Activated CD8-positive, alpha-beta memory T cell treated with anti-CD3 and anti-CD28 coated beads for 24 hours (primary cell): ENCODE measurements at regions not wholly inside any gene's neighbourhood (a gene's known extent, or its start where the extent isn't known, plus 50 kb on each side); places are given as distances from the start of the nearest gene placed in this dataset.
"Not testable (repeated sequence)": the region's sequence is repeated elsewhere in the genome, so short reads cannot be mapped to it uniquely, and the experiment has no call there.

Experiments used
- DNase-seq: peaks from one replicate; pipeline ENCODE4 v3.0.0-alpha.2; 2020

DNA sequence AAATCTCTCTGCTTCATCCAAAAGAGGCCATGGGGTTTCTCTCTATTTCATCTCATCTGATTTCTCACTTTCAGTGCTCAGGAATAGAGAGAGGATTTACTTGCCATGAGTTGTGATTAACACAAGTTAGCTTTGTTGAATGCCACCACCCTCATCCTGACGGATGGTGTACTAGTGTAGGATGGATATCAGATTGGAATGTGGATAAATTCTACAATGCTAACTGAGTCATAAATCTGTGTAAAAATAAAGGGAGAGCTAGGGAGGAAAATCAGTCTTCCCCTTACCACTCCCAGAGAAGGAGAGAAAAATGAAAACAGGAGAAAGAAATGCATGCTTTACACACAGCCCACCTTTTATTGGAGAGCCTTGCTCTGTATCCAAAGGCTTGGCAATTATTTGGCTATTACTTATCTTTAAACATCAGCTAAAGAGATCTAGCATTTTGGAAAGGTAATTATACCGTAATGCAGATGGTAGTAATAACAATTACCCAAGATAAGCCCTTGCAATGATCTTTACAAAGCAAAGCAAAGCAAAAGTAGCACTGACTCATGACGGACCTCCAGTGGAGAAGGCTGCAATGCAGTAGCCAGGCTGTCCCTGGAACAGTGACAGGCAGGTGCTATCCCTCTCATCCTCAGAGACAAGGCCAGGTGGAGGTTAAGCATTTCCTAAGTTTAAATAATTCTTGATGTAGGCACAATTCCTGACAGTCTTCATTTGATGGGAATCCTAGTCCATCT lies 306.3 kb upstream of the PPARGC1A start:
- no peak for DNase-seq

GRCh38 chr4:24192018-24192641 lies 302.3 kb upstream of the PPARGC1A start:
- no peak for DNase-seq

DNA sequence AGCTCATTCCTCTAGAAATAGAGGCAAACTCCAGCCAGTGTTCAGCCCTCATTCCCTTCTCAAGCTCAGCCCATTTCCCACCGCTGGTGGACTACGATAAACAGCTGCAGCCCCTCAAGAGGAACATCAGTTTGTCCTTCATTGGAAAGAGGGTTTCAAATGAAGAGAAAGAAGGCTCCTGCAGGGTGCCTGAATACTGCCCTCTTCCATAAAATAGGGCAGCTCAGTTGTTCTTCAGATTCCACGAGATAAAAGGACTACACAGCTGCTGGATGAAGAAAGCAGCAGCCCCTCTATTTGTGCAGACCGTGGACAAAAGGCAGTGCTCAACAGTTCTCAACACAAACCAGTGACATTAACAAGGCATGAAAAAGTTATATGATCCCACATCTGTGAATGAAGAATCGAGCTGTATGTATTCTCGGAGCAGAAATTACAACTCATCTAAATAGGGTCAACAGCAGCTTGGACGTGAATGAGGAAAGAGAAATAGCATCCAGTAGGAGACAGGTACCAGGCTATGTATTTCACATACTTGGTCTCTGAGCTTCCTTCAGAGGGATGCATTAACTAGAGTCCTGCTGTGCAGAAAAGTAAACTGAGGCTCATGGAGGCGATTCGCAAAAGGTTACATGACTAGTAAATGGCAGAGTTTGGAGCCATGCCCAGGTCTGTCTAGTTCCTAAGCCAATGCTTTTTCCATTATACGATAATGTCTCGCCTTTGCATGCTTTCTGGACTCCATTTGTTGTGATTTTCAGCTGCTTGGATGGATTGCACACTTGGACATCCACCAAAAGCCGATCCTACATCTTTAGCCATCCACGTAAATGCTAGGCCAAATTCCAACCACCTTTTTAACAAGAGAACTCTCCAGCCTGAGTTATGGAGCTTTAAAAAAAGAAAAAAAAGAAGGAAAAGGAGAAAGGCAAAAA lies 301.2 kb upstream of the PPARGC1A start:
- DNase-seq: no peak

GRCh38 chr4:24188459-24188858 lies 298.6 kb upstream of the PPARGC1A start:
- no peak for DNase-seq

- DNase-seq: no peak
Observed at GRCh38 chr4:24186466-24186865, 296.6 kb upstream of the PPARGC1A start.

DNA sequence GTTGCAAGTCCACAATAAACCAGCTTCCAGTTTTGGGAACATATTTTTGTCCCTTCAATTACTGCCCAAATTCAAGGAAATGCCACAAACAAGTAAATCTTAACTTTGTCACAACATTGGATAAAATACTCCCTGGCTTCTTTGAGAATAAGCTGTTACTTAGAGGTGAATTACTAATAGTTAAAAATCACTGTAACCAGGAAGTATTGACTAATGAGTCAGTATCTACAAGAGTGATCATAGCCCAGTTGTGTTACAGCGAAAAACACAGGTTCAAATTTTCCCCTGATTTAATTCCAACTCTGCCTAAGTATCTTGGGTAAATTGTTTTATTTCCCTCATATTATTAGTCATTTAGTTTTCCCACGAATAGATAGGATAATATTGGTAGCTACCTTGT lies 291.2 kb upstream of the PPARGC1A start:
- DNase-seq: no peak

GRCh38 chr4:24180586-24180985 lies 290.7 kb upstream of the PPARGC1A start:
- no peak for DNase-seq

GRCh38 chr4:24179201-24179840 lies 289.5 kb upstream of the PPARGC1A start:
- no peak for DNase-seq

DNA sequence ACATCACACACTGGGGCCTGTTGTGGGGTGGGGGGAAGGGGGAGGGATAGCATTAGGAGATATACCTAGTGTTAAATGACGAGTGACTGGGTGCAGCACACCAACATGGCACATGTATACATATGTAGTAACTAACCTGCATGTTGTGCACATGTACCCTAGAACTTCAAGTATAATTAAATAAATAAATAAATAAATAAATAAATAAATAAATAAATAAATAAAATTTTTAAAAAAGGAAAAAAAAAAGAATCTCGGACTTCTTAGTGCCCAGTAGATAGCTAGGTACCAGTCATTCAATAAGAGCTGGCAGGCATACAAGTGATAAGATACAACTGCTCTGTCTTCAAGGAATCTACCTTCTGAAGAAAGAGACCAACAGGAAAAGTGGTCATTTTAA lies 287.6 kb upstream of the PPARGC1A start:
- not testable (repeated sequence) for DNase-seq

DNA sequence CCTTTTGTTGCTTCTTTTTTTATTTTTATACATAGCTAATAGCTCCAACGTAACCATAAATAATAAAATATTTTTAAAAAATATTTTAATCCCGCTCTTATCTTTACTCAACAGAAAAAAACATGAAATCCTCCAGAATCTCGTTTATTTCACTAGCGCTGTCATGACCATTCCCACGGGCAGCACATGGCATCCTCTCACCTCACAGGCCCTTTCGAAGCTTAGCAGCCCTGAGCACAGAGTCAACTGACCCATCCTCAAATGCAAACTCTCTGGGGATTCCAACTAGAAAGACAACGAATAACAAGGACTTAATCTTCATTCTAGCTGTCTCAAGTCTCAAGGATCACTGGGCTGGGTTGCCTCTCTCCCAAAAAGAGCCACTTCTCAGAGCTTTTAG lies 285.9 kb upstream of the PPARGC1A start:
- DNase-seq: no peak

- no peak for DNase-seq
Observed at GRCh38 chr4:24174602-24175001, 284.8 kb upstream of the PPARGC1A start.

DNA sequence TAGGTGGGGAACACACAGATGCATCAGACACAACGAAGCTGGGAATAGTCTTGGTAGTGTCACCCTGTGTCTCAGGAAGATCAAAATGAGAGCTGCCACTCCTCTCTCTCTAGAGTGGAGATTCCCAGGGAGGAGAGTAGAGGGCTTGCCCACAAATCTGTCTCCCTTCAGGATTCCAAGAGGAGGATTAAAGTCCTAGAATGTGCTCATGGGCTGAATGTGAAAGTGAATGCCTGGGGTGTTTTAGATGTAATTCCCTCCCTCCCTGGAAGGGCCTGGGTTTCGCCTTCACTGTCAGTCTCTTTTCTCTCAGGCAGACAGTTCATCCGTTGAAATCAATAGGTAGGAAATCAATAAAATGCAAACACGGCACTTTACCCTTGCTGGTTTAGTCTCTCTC lies 282.6 kb upstream of the PPARGC1A start:
- DNase-seq: no peak

GRCh38 chr4:24169956-24170355 lies 280.1 kb upstream of the PPARGC1A start:
- no peak for DNase-seq

GRCh38 chr4:24168658-24169057 lies 278.8 kb upstream of the PPARGC1A start:
- DNase-seq: no peak

DNA sequence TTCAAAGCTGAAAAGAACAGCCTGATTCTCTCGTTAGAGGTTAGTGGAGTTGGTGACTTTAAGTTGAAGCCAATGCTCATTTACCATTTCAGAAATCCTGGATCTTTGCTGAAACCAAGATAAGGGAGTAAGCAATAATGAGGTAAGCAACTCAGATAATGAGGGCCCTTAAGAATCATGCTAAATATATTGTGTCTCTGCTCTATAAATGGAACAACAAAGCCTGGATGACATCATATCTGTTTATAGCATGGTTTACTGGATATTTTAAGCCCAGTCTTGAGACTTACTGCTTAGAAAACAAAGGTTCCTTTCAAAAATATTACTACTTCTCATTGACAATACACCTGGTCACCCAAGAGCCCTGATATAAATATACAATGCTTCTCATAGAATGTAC lies 276.7 kb upstream of the PPARGC1A start:
- no peak for DNase-seq

DNA sequence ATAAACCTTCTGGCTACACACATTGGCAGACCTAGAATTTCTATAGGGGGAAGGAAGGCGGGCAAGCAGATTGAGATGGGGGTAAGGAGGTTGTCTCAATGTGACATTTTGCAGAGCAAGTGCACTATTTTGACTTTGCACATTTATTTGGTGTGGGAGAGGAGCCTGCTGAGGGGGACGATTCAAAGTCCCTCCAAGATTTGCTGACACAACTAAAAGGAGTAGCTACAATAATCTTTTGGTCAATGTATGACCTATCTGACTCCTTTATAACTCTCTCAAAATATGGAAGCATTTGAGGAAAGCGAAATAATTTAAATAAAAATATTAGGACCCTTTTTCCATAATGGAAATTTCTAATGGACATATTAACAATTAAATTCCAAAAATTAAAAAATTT lies 274.9 kb upstream of the PPARGC1A start:
- no peak for DNase-seq

GRCh38 chr4:24164054-24164693 lies 274.3 kb upstream of the PPARGC1A start:
- DNase-seq: no peak

DNA sequence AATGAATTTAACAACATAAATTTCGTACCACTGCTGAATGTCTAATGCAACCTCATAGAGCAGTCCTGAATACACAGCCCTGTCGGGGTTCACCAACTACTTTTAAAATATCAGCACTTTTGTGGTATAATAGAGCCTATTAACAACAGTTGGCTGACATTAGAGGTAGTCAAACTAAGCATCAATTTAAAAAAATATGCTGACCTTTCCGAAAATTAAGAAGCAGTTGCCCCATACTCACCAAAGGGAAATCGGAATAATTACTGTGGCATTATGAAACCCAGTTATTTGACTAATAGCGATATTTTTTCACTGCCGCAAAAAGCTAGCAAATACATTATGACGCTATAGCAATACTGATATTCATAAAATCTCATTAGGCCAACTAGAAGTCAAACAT lies 273.5 kb upstream of the PPARGC1A start:
- no peak for DNase-seq

- DNase-seq: no peak
Observed at GRCh38 chr4:24160358-24160757, 270.5 kb upstream of the PPARGC1A start.

- no peak for DNase-seq
Observed at GRCh38 chr4:24158031-24158430, 268.2 kb upstream of the PPARGC1A start.

GRCh38 chr4:24150034-24150433 lies 260.2 kb upstream of the PPARGC1A start:
- DNase-seq: no peak

DNA sequence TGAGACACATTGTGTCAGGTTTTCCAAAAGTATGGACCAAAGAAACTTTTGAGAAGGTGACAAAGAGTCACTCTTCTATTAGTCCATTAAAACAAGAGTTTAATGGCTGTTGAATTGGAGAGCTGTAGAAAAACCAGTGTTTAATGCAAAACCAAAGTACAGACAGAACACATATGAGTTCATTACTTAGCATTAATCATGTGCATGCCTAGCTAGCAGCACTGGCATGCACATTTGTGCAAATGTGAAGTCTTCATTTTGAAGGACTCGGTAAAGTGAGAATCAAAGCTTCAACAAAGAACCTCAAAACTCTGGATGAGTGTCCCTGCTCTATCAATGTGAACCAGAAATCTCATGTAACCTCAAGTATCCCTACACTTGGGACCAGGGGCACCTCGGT lies 256.3 kb upstream of the PPARGC1A start:
- no peak for DNase-seq

GRCh38 chr4:24145591-24145990 lies 255.7 kb upstream of the PPARGC1A start:
- DNase-seq: no peak
